ENCODE measurements at regions not wholly inside any gene's neighbourhood (a gene's known extent, or its start where the extent isn't known, plus 50 kb on each side); places are given as distances from the start of the nearest gene placed in this dataset.

DNA sequence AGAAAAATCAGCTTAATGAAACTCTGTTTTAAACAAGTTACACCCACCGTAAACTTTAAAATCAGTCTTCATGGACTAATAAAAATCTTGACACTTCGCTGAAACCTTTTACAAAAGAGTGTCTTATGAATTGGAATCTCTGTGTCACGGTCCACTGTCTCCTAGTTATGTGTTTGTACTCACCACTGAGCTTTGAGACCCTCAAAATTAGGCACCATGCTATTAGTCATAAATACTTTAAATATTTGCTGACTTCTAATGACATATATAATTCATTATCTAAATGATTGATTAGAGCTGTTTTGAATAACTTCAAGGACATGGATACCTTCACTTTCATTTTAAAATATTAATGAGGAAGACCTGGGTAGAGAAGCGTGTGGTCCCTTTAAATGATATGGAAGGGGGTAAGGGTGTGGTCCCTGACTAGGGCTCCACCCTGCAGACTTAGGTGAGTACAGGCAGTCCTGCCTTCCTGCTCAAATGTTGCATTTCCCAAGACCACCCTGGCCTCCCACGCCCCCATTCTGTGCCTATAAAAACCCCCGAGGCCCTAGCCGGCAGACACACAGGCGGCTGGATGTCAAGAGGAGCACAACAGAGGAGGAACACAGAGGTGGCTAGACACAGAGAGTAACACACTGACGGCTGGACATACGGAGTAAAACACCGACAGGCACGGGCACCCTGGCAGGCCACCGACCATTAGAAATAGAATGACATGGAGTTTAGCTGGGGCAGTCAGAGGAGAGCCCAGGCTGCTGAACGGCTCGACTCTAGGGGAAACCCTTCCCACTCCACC lies 179.0 kb upstream of the CDH9 start:
- DNase-seq (ENCODE audit: extremely low spot score) = no peak
- ChIA-PET CTCF (no interaction called here), POLR2A (no interaction called here)
- TF ChIP-seq, protein P1, sequence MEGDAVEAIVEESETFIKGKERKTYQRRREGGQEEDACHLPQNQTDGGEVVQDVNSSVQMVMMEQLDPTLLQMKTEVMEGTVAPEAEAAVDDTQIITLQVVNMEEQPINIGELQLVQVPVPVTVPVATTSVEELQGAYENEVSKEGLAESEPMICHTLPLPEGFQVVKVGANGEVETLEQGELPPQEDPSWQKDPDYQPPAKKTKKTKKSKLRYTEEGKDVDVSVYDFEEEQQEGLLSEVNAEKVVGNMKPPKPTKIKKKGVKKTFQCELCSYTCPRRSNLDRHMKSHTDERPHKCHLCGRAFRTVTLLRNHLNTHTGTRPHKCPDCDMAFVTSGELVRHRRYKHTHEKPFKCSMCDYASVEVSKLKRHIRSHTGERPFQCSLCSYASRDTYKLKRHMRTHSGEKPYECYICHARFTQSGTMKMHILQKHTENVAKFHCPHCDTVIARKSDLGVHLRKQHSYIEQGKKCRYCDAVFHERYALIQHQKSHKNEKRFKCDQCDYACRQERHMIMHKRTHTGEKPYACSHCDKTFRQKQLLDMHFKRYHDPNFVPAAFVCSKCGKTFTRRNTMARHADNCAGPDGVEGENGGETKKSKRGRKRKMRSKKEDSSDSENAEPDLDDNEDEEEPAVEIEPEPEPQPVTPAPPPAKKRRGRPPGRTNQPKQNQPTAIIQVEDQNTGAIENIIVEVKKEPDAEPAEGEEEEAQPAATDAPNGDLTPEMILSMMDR (IDR thresholded peaks at IDR 0.05; ENCODE audit: control extremely low read depth, extremely low read depth, low read depth, missing control alignments) = no peak

DNA sequence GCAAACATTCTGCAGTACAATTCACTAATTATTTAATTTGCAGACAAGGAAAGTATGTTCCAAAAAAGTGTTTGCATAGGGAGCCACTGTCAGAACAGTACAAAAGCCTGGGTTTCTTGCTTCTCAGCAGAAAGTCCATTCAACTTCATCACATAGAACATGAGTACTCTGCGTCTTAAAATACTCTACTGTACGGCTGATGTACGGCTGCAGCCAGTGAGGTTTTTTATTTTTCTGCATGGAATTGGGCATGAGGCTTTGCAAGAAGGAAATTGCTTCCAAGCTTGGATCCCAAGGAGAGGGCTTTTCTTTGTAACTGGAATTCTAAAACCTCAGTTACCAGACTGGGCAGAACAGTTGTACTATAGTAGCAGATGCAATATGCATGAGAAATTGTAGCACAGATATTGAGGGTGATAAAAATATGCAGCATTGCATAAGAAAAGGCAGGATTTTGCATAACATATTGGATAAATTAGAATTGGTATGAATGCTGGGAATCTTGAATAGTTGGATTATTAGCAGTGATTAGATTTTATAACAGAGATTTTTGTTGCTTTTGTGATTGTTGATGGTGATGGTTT lies 178.1 kb upstream of the CDH9 start:
- ChIA-PET CTCF (no interaction called here), POLR2A (no interaction called here)
- TF ChIP-seq, protein P1 (IDR thresholded peaks at IDR 0.05; ENCODE audit: control extremely low read depth, extremely low read depth, low read depth, missing control alignments) = no peak
- DNase-seq (ENCODE audit: extremely low spot score) = no peak

GRCh38 chr5:27208051-27208450 lies 169.7 kb upstream of the CDH9 start:
- POLR2A ChIA-PET = no interaction called here
- CTCF ChIA-PET = no interaction called here
- TF ChIP-seq, protein P1 (IDR thresholded peaks at IDR 0.05; ENCODE audit: control extremely low read depth, extremely low read depth, low read depth, missing control alignments) = no peak
- DNase-seq (ENCODE audit: extremely low spot score) = no peak

- TF ChIP-seq, protein P1 (IDR thresholded peaks at IDR 0.05; ENCODE audit: control extremely low read depth, extremely low read depth, low read depth, missing control alignments) = no peak
- ChIA-PET CTCF (interaction anchor here (1.2 to 1.3 kb wide), 2 partner anchors 12 to 43 kb away, joined by 3 read pairs; no protein-coding TSS in a partner anchor), POLR2A (no interaction called here)
- no peak for DNase-seq (ENCODE audit: extremely low spot score)
Observed at GRCh38 chr5:27191786-27192510, 153.6 kb upstream of the CDH9 start.

- ChIA-PET POLR2A (no interaction called here), CTCF (interaction anchor here (1.1 kb wide), 1 partner anchor 17 kb away, joined by 3 read pairs; no protein-coding TSS in a partner anchor)
- TF ChIP-seq, protein P1 (IDR thresholded peaks at IDR 0.05; ENCODE audit: control extremely low read depth, extremely low read depth, low read depth, missing control alignments) = no peak
- no peak for DNase-seq (ENCODE audit: extremely low spot score)
Observed at GRCh38 chr5:27172693-27173092, 134.3 kb upstream of the CDH9 start.

DNA sequence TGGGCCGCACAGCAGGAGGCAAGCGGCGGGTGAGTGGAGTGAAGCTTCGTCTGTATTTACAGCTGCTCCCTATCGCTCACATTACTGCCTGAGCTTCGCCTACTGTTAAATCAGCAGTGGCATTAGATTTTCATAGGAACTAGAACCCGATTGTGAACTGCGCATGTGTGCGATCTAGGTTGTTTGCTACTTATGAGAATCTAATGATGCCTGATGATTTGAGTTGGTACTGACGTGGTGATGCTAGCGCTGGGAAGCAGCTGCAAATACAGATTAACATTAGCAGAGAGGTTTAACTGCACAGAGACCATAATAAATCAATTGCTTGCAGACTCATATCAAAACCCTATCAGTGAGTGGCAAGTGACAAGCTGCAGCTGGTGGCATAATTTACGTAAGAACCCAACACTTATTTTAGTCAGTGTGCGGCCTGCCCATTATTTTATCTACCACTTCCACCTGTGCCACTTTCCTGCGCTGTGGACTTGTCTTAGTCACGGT lies 133.4 kb upstream of the CDH9 start:
- CTCF ChIA-PET = interaction anchor here (0.7 to 1.3 kb wide), 4 partner anchors 11 to 47 kb away, joined by 3 to 4 read pairs (median 3); no protein-coding TSS in a partner anchor

More for the DNA sequence above, 133.4 kb upstream of the CDH9 start:
- POLR2A ChIA-PET = no interaction called here
- TF ChIP-seq, protein P1 (IDR thresholded peaks at IDR 0.05; ENCODE audit: control extremely low read depth, extremely low read depth, low read depth, missing control alignments) = no peak
- DNase-seq (ENCODE audit: extremely low spot score) = no peak

All from GM10248 (cell line).